ENCODE measurements at regions not wholly inside any gene's neighbourhood (a gene's known extent, or its start where the extent isn't known, plus 50 kb on each side); places are given as distances from the start of the nearest gene placed in this dataset.
"Not testable (repeated sequence)": the region's sequence is repeated elsewhere in the genome, so short reads cannot be mapped to it uniquely, and the experiment has no call there.

DNA sequence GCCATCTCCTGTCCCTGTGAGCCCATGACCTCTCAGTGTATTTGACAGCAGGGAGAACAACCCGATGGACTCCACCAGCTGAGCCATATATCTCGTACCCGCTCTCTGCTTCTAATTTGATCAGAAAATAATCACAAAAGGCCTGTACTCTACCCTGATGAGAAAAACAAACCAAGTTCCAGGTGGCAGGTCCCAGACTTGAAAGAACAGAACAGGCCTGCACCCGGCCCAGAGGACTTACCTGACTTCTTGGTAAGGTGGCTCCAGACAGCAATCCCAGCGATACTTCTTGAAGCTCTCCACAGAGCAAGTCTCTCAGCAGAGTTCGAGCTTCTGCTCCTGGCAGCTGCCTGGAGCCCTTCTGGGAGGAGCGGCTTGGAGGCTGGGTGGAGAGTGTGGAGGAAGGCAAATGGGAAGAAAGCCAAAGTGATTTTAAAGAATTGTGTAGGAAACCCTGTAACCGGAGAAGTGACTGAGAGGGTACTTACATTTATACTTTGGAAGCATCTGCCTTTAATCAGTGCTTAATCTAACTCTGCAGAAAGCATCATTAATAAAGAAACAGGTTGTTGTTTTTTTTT, 91.6 kb downstream of the SCN11A start:
- DNase-seq (ENCODE audit: low read depth) = no peak

DNA sequence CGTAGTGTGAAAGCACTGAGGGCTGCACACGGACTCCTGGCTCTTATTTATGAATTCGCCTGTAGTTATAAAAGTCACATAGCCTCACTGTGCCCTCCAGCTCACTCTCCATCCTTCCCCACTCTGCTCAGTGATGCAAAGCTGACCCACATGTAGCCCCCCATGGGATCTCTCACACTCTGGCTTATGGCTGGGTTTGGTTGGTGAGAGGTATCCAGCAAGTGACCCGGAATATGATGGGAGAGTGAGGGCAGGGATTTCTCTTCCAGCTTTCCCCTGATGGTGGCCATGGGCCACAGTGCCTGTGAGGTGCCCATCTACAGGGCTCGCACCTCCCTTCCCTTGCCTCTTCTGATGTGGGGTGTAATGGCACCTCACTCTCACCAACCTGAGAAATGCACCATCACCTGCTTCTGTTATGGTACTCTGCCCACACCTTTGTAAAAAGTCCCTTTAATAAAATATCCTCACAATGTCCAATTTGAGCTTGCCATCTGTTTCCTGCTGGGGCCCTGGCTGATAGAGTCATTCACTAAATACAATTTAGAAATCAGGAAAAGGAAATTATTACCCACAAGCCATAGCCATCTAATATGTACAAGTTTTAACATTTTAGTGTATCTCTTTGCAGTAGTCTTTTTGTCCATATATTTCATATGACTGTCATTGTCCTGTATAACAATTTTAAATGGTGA, 93.6 kb downstream of the SCN11A start:
- TF ChIP-seq, protein P1, sequence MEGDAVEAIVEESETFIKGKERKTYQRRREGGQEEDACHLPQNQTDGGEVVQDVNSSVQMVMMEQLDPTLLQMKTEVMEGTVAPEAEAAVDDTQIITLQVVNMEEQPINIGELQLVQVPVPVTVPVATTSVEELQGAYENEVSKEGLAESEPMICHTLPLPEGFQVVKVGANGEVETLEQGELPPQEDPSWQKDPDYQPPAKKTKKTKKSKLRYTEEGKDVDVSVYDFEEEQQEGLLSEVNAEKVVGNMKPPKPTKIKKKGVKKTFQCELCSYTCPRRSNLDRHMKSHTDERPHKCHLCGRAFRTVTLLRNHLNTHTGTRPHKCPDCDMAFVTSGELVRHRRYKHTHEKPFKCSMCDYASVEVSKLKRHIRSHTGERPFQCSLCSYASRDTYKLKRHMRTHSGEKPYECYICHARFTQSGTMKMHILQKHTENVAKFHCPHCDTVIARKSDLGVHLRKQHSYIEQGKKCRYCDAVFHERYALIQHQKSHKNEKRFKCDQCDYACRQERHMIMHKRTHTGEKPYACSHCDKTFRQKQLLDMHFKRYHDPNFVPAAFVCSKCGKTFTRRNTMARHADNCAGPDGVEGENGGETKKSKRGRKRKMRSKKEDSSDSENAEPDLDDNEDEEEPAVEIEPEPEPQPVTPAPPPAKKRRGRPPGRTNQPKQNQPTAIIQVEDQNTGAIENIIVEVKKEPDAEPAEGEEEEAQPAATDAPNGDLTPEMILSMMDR (IDR thresholded peaks at IDR 0.05; ENCODE audit: insufficient read depth, low read depth, low read length) = no peak
- no peak for DNase-seq (ENCODE audit: low read depth)
- H3K4me3 ChIP-seq (ENCODE audit: low read depth, low read length) = no peak overlapping the region

More for the DNA sequence above, 91.6 kb downstream of the SCN11A start:
- TF ChIP-seq, protein P1 (IDR thresholded peaks at IDR 0.05; ENCODE audit: insufficient read depth, low read depth, low read length) = no peak
- no peak overlapping the region for H3K4me3 ChIP-seq (ENCODE audit: low read depth, low read length)

DNA sequence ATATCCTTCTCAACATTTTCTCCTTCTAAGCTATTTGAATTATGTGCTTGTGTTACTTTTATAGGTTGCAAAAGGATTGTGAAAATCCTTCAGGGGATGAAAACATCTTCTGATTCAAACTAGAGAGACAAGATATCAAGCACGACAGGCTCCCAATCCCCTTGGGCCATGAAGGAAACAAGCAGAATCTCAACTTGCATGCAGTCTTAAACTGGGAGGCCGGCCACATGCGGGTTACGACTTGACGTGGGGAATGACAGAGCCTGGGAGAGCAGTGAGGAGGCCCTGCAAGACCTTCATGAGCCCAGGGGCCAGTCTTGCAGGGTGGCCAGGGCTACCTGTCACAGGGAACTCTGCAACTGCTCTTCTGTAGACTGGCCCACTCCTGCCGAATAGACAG, 94.4 kb downstream of the SCN11A start:
- TF ChIP-seq, protein P1 (IDR thresholded peaks at IDR 0.05; ENCODE audit: insufficient read depth, low read depth, low read length) = no peak
- no peak for DNase-seq (ENCODE audit: low read depth)

DNA sequence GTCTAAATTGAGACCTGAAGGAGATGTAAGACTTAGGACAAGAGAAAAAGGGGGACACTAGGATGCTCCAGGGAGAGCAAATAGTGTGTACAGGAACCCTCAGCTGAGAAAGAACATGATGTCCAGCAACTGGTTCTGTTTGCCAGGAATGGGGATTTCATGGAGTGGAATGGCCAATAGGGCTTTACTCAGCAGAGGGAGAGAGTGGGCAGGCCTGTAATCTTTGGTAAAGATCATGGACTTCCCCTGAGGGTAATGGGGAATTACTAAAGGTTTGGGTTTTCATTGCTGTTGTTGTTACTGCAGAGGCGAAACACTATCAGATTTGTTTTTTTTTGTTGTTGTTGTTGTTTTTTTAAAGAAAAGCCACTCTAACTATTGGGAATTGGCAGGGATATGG, 99.0 kb downstream of the SCN11A start:
- TF ChIP-seq, protein P1 (IDR thresholded peaks at IDR 0.05; ENCODE audit: insufficient read depth, low read depth, low read length) = no peak
- DNase-seq (ENCODE audit: low read depth) = no peak

More for the DNA sequence above, 94.4 kb downstream of the SCN11A start:
- H3K4me3 ChIP-seq (ENCODE audit: low read depth, low read length) = no peak overlapping the region

DNA sequence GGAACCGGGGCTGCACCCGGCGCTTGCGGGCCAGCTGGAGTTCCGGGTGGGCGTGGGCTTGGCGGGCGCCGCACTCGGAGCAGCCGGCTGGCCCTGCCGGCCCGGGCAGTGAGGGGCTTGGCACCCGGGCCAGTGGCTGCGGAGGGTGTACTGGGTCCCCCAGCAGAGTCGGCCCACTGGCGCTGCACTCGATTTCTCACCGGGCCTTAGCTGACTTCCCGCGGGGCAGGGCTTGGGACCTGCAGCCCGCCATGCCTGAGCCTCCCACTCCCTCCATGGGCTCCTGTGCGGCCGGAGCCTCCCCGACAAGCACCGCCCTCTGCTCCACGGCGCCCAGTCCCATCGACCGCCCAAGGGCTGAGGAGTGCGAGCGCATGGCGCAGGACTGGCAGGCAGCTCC, 100.6 kb downstream of the SCN11A start:
- DNase-seq (ENCODE audit: low read depth); H3K4me3 ChIP-seq (ENCODE audit: low read depth, low read length): not testable (repeated sequence)

More for the DNA sequence above, 99.0 kb downstream of the SCN11A start:
- H3K4me3 ChIP-seq (ENCODE audit: low read depth, low read length) = no peak overlapping the region

DNA sequence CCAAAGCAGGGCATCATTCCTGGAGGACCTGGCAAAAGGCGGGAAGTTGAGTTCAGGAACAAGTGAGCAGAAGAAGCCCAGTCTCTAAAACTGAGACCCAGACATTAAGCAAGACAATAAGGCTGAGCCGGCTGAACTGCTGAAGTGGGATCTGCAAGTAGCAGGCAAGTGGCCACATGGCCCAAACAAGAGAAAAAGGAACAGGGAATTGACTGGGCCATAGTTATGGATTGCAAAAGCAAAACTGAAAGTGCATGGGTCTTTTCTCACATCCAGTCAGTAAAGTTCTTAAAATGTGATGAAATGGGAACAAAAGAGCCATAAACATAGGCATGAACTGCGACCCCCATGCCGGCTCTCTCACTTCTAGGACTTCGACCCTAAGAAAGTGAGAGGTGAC, 101.2 kb downstream of the SCN11A start:
- TF ChIP-seq, protein P1 (IDR thresholded peaks at IDR 0.05; ENCODE audit: insufficient read depth, low read depth, low read length) = no peak
- peak; percentile 6 for DNase-seq (ENCODE audit: low read depth)
- H3K4me3 ChIP-seq (ENCODE audit: low read depth, low read length) = no peak overlapping the region

DNA sequence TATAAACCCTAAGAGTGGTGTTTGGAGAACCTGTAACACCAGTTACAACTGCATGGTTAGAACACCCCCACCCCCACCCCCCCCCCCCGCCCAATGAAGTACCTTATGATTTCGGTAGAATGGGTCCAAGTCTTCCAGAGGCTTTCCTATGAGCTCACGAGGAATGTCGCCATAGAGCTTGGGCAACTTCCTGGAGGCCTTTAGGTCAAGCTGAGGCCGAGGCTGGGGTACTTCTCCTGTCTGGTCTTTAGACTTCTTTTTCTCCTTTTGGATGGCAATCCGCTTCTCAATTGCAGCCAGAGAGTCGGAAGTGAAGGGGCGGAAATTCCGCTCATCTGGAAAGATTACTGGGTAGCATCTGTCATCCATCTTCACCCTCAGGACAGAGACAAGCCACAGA, 101.8 kb downstream of the SCN11A start:
- no peak for DNase-seq (ENCODE audit: low read depth)

More for the DNA sequence above, 101.8 kb downstream of the SCN11A start:
- H3K4me3 ChIP-seq (ENCODE audit: low read depth, low read length) = no peak overlapping the region
- TF ChIP-seq, protein P1 (IDR thresholded peaks at IDR 0.05; ENCODE audit: insufficient read depth, low read depth, low read length) = no peak

Data from fibroblast of villous mesenchyme (primary cell).